Lung (tissue), 11 donors: ENCODE measurements at regions not wholly inside any gene's neighbourhood (a gene's known extent, or its start where the extent isn't known, plus 50 kb on each side); places are given as distances from the start of the nearest gene placed in this dataset.

ENCODE experiments used
- ATAC-seq: fragments of 200-7000 bp; cut with Tn5 transposase; one replicate; pipeline ENCODE4 v1.9.1; 2020; ENCODE audit warnings: moderate number of reproducible peaks; ENCODE audit not compliant: insufficient read depth, low FRiP score
- DNase-seq, 3 donors: peaks; one replicate each; pipeline ENCODE4 v3.0.0-alpha.2; 2013 to 2017
- H3K27ac ChIP-seq, 2 donors: one replicate each; pipeline ENCODE4 v1.5.1; 2013; ENCODE audit warnings: mild to moderate bottlenecking in 2 of 2, moderate library complexity in 2 of 2, control low read depth in 1 of 2, inconsistent platforms in 1 of 2, low read depth in 1 of 2, low read length in 1 of 2
- H3K27me3 ChIP-seq, 3 donors: one replicate each; pipeline ENCODE4 v1.5.1; 2013; ENCODE audit warnings: low read length in 2 of 3; ENCODE audit not compliant: control insufficient read depth in 3 of 3, insufficient read depth in 3 of 3
- H3K36me3 ChIP-seq, 4 donors: one replicate each; pipeline ENCODE4 v1.5.1; 2013; ENCODE audit warnings: low read length in 4 of 4, mild to moderate bottlenecking in 1 of 4, moderate library complexity in 1 of 4; ENCODE audit not compliant: control insufficient read depth in 4 of 4, insufficient read depth in 4 of 4
- H3K4me1 ChIP-seq, 5 donors: one replicate each; pipeline ENCODE4 v1.5.1; 2013; ENCODE audit warnings: low read length in 5 of 5, mild to moderate bottlenecking in 2 of 5, moderate library complexity in 1 of 5; ENCODE audit not compliant: control insufficient read depth in 5 of 5, insufficient read depth in 5 of 5
- H3K4me3 ChIP-seq: one replicate; pipeline ENCODE4 v1.5.1; 2013; ENCODE audit warnings: mild to moderate bottlenecking, control low read depth, moderate library complexity
- H3K9ac ChIP-seq, 2 donors: one replicate each; pipeline ENCODE4 v1.5.1; 2013; ENCODE audit warnings: low read length in 2 of 2, control low read depth in 1 of 2; ENCODE audit not compliant: insufficient read depth in 1 of 2
- H3K9me3 ChIP-seq, 4 donors: one replicate each; pipeline ENCODE4 v1.5.1; 2013; ENCODE audit warnings: low read length in 3 of 4, mild to moderate bottlenecking in 1 of 4, moderate library complexity in 1 of 4; ENCODE audit not compliant: control insufficient read depth in 4 of 4, insufficient read depth in 3 of 4
- WGBS, 2 donors: extraction: QIAGEN DNeasy Blood & Tissue Kit; methylation state at CpG; one replicate each; pipeline ENCODE4 v1.1.7; 2013; 5-methylcytosine and 5-hydroxymethylcytosine counted together
- TF ChIP-seq, protein P1 (sequence below): IDR thresholded peaks from 2 replicates; pipeline ENCODE4 v1.5.1; 2012; ENCODE audit warnings: mild to moderate bottlenecking; ENCODE audit errors: control extremely low read depth, extremely low read depth
- donor health status: control.
- donor health status: control.
- donor health status: Bipolar disorder and iron deficiency.
- donor health status: healthy.
- donor health status: DM: yes; HTN: yes; CAD: no.

DNA sequence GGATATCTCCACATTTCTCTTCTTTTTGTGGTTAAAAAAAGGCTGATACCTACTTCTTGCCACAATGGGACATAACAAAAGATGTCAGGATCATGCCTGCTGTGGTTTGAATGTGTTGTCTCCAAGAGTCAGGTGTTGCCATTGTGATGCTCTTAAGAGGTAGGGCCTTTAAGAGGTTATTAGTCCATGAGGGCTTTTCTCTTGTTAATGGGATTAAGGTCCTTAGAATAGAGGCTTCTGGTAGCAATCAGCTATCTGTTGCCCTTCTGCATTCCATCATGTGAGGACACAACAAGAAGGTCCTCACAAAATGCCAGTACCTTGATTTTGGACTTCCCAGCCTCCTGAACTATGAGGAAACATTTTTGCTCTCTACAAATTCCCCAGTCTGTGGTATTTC, 191.4 kb downstream of the GBA3 start:
- H3K27me3 ChIP-seq: no peaks in the 10 kb centered on the region
- no peaks in the 10 kb centered on the region for H3K4me1 ChIP-seq
- ATAC-seq: no peak
- no peaks in the 10 kb centered on the region for H3K9me3 ChIP-seq
- H3K9ac ChIP-seq: no peak overlapping the region
- TF ChIP-seq, protein P1, sequence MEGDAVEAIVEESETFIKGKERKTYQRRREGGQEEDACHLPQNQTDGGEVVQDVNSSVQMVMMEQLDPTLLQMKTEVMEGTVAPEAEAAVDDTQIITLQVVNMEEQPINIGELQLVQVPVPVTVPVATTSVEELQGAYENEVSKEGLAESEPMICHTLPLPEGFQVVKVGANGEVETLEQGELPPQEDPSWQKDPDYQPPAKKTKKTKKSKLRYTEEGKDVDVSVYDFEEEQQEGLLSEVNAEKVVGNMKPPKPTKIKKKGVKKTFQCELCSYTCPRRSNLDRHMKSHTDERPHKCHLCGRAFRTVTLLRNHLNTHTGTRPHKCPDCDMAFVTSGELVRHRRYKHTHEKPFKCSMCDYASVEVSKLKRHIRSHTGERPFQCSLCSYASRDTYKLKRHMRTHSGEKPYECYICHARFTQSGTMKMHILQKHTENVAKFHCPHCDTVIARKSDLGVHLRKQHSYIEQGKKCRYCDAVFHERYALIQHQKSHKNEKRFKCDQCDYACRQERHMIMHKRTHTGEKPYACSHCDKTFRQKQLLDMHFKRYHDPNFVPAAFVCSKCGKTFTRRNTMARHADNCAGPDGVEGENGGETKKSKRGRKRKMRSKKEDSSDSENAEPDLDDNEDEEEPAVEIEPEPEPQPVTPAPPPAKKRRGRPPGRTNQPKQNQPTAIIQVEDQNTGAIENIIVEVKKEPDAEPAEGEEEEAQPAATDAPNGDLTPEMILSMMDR: no peak
- H3K4me3 ChIP-seq: no peak overlapping the region
- H3K27ac ChIP-seq: no peak overlapping the region
- H3K36me3 ChIP-seq: no peaks in the 10 kb centered on the region
- DNase-seq: no peak

DNA sequence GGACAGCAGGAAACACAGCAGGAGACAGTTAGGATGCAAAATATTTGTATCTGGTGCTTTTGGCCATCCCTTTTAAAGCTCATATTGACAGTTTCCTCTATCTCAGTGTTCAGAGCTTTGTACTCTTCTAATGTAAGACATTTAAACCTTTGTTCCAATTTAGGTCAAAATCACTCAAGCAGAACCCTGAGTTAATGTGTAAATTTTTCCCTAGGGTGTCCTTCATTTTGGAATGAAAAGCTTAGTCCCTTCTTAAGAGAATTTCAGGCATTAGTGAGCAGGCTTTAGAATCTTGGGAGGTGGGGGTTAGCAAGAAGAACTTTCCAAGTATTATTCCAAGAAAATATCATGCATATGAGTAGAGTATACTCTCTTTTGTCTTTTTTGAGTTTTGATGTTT, 188.7 kb downstream of the GBA3 start:
- Histone ChIP-seq H3K36me3 (no peaks in the 10 kb centered on the region), H3K9me3 (no peaks in the 10 kb centered on the region), H3K4me3 (no peak overlapping the region), H3K27me3 (no peaks in the 10 kb centered on the region), H3K9ac (no peak overlapping the region), H3K27ac (no peak overlapping the region), H3K4me1 (no peaks in the 10 kb centered on the region)
- TF ChIP-seq, protein P1: no peak
- DNase-seq: no peak
- no peak for ATAC-seq

DNA sequence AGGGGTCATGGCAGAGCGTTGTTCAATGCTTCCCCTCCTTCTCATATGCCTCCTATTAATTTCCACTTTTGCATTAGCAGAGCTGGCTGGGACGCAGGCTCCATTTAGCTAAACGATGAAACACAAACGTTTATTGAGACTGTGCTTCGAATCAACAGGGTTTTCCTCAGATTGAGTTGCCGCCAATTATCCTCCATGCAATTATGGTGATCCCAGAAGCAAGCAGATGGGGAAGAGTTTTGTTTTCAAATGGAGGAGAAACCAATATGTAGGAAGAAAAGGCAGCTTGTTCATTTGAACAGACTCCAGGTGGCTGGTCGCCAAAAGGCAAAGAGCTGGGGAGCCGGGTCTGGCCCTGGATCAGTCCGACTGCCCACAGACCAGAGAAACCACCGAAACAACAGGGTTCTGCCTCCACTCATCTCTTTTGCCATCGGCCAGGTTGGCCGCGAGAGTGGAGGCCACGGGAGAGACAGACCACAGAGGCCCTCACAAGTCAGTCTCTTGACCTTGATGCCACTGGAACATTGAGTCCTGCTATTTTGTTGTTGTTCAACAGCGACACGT, 184.8 kb downstream of the GBA3 start:
- H3K9me3 ChIP-seq: peaks cover 0 to 4% (median 0%) of the 10 kb centered on the region in 4 donors
- TF ChIP-seq, protein P1: no peak
- H3K9ac ChIP-seq: no peak overlapping the region
- 85 to 87% methylated on average over 16 of the region's 16 CpGs for WGBS, 2 donors
- ATAC-seq (no peak), DNase-seq (peak in 1 of 3 donors; percentile 1)
- H3K4me3 ChIP-seq: no peak overlapping the region
- no peaks in the 10 kb centered on the region for H3K4me1 ChIP-seq
- no peaks in the 10 kb centered on the region for H3K36me3 ChIP-seq
- no peak overlapping the region for H3K27ac ChIP-seq
- no peaks in the 10 kb centered on the region for H3K27me3 ChIP-seq

DNA sequence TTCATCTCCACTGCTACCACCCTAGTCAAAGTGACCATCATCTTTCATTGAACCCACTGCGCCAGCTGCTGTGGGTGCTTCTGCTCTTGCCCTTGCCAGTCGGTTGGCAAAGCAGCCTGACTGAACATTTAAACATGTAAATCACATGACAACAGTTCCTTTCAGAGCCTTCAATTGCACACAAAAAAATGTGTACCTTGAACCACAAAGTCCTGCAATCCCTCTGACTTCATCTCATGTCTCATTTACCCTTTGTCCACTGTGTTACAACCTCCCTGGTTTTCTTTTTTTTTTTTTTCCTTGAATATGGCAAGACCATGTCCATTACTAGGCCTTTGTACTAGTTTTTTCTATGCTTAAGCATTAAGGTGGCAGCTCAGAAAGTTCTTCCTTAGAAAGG, 183.5 kb downstream of the GBA3 start:
- no peak overlapping the region for H3K9ac ChIP-seq
- H3K36me3 ChIP-seq: no peaks in the 10 kb centered on the region
- TF ChIP-seq, protein P1: no peak
- H3K4me3 ChIP-seq: no peak overlapping the region
- DNase-seq (no peak), ATAC-seq (no peak)
- H3K27ac ChIP-seq: no peak overlapping the region
- no peaks in the 10 kb centered on the region for H3K4me1 ChIP-seq
- WGBS, 2 donors: 82 to 87% methylated on average over 2 of the region's 2 CpGs
- peaks cover 0 to 4% (median 0%) of the 10 kb centered on the region in 4 donors for H3K9me3 ChIP-seq
- H3K27me3 ChIP-seq: no peaks in the 10 kb centered on the region
